Endothelial cell of umbilical vein (primary cell): ENCODE measurements at regions not wholly inside any gene's neighbourhood (a gene's known extent, or its start where the extent isn't known, plus 50 kb on each side); places are given as distances from the start of the nearest gene placed in this dataset.

Experiments
- BruUV-seq: library from RNA; stranded (reverse); fragments of 400-500 nt; replicated peaks from 2 replicates; lab custom pipeline; 2021; lab: Mats Ljungman, UMichigan
- CTCF ChIA-PET: fragments of 300-600, 350-600 bp; sonication (Branson Sonifier 250); formaldehyde crosslinking; loops from one replicate; lab custom pipeline; 2021; ENCODE audit warnings: antibody characterized with exemption, inconsistent platforms; lab: Charles Lee
- POLR2A ChIA-PET: fragments of 300-600, 350-600 bp; sonication (Branson Sonifier 250); formaldehyde crosslinking; loops from one replicate; lab custom pipeline; 2021; ENCODE audit warnings: antibody characterized with exemption, inconsistent platforms; lab: Charles Lee
- DNase-seq: peaks from one replicate; pipeline ENCODE4 v3.0.0-alpha.2; 2011; ENCODE audit warnings: low read depth, low spot score
- FAIRE-seq: peaks from 2 replicates; lab custom pipeline; 2011; peaks lifted over from hg19 to GRCh38; lab: Jason Lieb, UNC
- H2AFZ ChIP-seq: 2 replicates; pipeline ENCODE4 v1.6.0; 2012; ENCODE audit warnings: low read depth, low read length, control low read depth, inconsistent platforms
- H3K27ac ChIP-seq: 2 replicates; pipeline ENCODE4 v1.5.1; 2011; ENCODE audit warnings: low read depth, mild to moderate bottlenecking, control low read depth, low read length, moderate library complexity; ENCODE audit not compliant: insufficient read depth
- H3K27me3 ChIP-seq, 2 experiments: 2 replicates each; pipeline versions ENCODE4 v1.6.0 to v1.6.1; 2011; ENCODE audit warnings: low read length in 2 of 2, mixed read lengths in 1 of 2; ENCODE audit not compliant: control insufficient read depth in 2 of 2, insufficient read depth in 2 of 2
- H3K36me3 ChIP-seq, 2 experiments: 2 replicates in 1 of 2; 3 replicates in 1 of 2; pipeline ENCODE4 v1.5.1; 2011; ENCODE audit warnings: low read length in 2 of 2, mild to moderate bottlenecking in 1 of 2, moderate library complexity in 1 of 2; ENCODE audit not compliant: control insufficient read depth in 2 of 2, insufficient read depth in 2 of 2; ENCODE audit errors: extremely low read depth in 1 of 2
- H3K4me1 ChIP-seq: 3 replicates; pipeline ENCODE4 v1.5.1; 2011; ENCODE audit warnings: mild to moderate bottlenecking, low read length; ENCODE audit not compliant: control insufficient read depth, insufficient read depth; ENCODE audit errors: extremely low read depth
- H3K4me2 ChIP-seq: 2 replicates; pipeline ENCODE4 v1.6.1; 2011; ENCODE audit warnings: low read length, control low read depth, mixed read lengths; ENCODE audit not compliant: insufficient read depth
- H3K4me3 ChIP-seq, 3 experiments: fragments of 200-600 bp in 1 of 3; sonication (generic), shearing (Covaris generic) in 1 of 3; replicated peaks in 1 of 3; 2 replicates each; pipeline ENCODE4 v1.5.1; 2011 to 2016; ENCODE audit warnings: control low read depth in 3 of 3, low read length in 3 of 3, mild to moderate bottlenecking in 2 of 3, inconsistent platforms in 1 of 3, low read depth in 1 of 3, moderate library complexity in 1 of 3; ENCODE audit not compliant: insufficient read depth in 1 of 3
- H3K79me2 ChIP-seq: 2 replicates; pipeline ENCODE4 v1.6.0; 2012; ENCODE audit warnings: low read length, inconsistent platforms; ENCODE audit not compliant: control insufficient read depth, insufficient read depth
- H3K9ac ChIP-seq: replicated peaks from 2 replicates; pipeline ENCODE3; 2011; ENCODE audit warnings: low read length, control low read depth; ENCODE audit not compliant: insufficient read depth; ENCODE audit errors: extremely low read depth
- H3K9me1 ChIP-seq: replicated peaks from 3 replicates; pipeline ENCODE4 v1.6.0; 2011; ENCODE audit warnings: mild to moderate bottlenecking, low read length; ENCODE audit not compliant: control insufficient read depth, insufficient read depth; ENCODE audit errors: extremely low read depth
- H3K9me3 ChIP-seq: replicated peaks from 2 replicates; pipeline ENCODE4 v1.5.1; 2012; ENCODE audit warnings: low read length, inconsistent platforms; ENCODE audit not compliant: control insufficient read depth, insufficient read depth
- H4K20me1 ChIP-seq: replicated peaks from 2 replicates; pipeline ENCODE3; 2011; ENCODE audit warnings: mild to moderate bottlenecking, low read length; ENCODE audit not compliant: control insufficient read depth, insufficient read depth; ENCODE audit errors: extremely low read depth
- CTCF ChIP-seq, 2 donors: IDR thresholded peaks; 1 replicate in 1 of 2; 2 replicates in 1 of 2; pipeline ENCODE4 v1.5.1; 2011; ENCODE audit warnings: low read length in 2 of 2, mild to moderate bottlenecking in 2 of 2, moderate library complexity in 2 of 2, control low read depth in 1 of 2, inconsistent platforms in 1 of 2, low read depth in 1 of 2; ENCODE audit not compliant: insufficient read depth in 1 of 2; ENCODE audit errors: extremely low read depth in 1 of 2
- EZH2 ChIP-seq: IDR thresholded peaks from 2 replicates; pipeline ENCODE4 v1.6.1; 2012; ENCODE audit warnings: borderline replicate concordance, low read depth, mild to moderate bottlenecking, moderate library complexity, low read length, inconsistent platforms; ENCODE audit not compliant: severe bottlenecking
- FOS ChIP-seq: IDR thresholded peaks from 2 replicates; pipeline ENCODE4 v1.6.1; 2011; ENCODE audit warnings: mild to moderate bottlenecking, low read length, moderate library complexity, borderline replicate concordance; ENCODE audit not compliant: insufficient read depth
- GATA2 ChIP-seq: IDR thresholded peaks from 2 replicates; pipeline ENCODE4 v1.7.0; 2011; ENCODE audit warnings: low read depth, mild to moderate bottlenecking, moderate library complexity, mixed read lengths, low read length; ENCODE audit not compliant: insufficient read length, insufficient read depth
- JUN ChIP-seq: IDR thresholded peaks from 2 replicates; pipeline ENCODE4 v1.6.1; 2011; ENCODE audit warnings: borderline replicate concordance, low read depth; ENCODE audit not compliant: insufficient read length, insufficient read depth
- MYC ChIP-seq: IDR thresholded peaks from one replicate; pipeline ENCODE4 v1.6.1; 2011; ENCODE audit warnings: mild to moderate bottlenecking, low read depth, low read length
- POLR2A ChIP-seq: IDR thresholded peaks from 2 replicates; pipeline ENCODE4 v1.6.1; 2012; ENCODE audit warnings: low read depth, mild to moderate bottlenecking, control low read depth, low read length
- POLR2AphosphoS5 ChIP-seq: IDR thresholded peaks from 2 replicates; pipeline ENCODE4 v1.6.1; 2012; ENCODE audit warnings: low read depth, mild to moderate bottlenecking, control low read depth, low read length, moderate library complexity; ENCODE audit not compliant: insufficient read depth
- dilution Hi-C: fragments of 300-500 bp; cut with MboI; formaldehyde crosslinking; loops from one replicate; pipeline ENCODE4 v1.15.0; 2019; ENCODE audit warnings: low sequenced_read_pairs; ENCODE audit not compliant: extremely low pct_ligation_motif_present
- intact Hi-C: fragments of 100-400 bp; cut with micrococcal nuclease; formaldehyde crosslinking; loops from one replicate; pipeline ENCODE4 v1.10.0; 2022
- TF ChIP-seq, protein P1 (sequence below): IDR thresholded peaks from 2 replicates; pipeline ENCODE4 v1.6.1; 2011; ENCODE audit not compliant: insufficient read depth, insufficient read length

DNA sequence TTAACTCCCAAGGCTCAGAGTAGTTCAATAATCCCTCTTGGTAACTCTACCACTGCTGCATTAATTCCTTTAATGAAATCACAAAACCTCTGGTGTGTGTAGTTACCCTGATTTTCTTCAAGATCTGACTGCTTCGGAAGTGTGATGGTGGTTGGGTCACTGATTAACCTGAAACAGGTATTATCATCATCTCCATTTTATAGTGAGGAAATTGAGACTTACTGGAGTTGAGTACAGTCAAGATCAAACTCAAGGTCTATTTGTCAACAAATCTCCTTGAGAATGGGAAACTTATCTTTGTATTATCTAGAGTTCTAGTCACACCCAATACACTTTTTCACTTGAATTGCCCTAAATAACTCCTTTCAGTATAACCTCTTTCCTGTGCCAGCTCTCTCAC, 233.5 kb downstream of the BTG1 start:
- no peak overlapping the region for H3K4me3 ChIP-seq
- DNase-seq (no peak), FAIRE-seq (no peak)
- H3K9me1 ChIP-seq: no peaks in the 10 kb centered on the region
- dilution Hi-C loops: no loop called here
- no peaks in the 10 kb centered on the region for H3K9me3 ChIP-seq
- no peaks in the 10 kb centered on the region for H3K79me2 ChIP-seq
- CTCF ChIA-PET: no interaction called here
- H3K9ac ChIP-seq: no peak overlapping the region
- no peak overlapping the region for H3K4me2 ChIP-seq
- intact Hi-C loops: no loop called here
- no peak overlapping the region for H3K27ac ChIP-seq
- POLR2A ChIA-PET: no interaction called here
- peaks cover 12% of the 10 kb centered on the region for H3K4me1 ChIP-seq
- no peaks in the 10 kb centered on the region for H4K20me1 ChIP-seq
- H3K36me3 ChIP-seq: no peaks in the 10 kb centered on the region
- BruUV-seq: no TSS peak
- H3K27me3 ChIP-seq: no peaks in the 10 kb centered on the region
- no peak for TF ChIP-seq POLR2AphosphoS5
- no peak for TF ChIP-seq GATA2
- no peak for TF ChIP-seq JUN
- TF ChIP-seq POLR2A: no peak
- no peak for TF ChIP-seq EZH2
- TF ChIP-seq MYC: no peak
- no peak for TF ChIP-seq FOS
- no peak for TF ChIP-seq CTCF (IDR thresholded peaks at IDR 0.05; ENCODE audit: extremely low read depth in 1 of 2, insufficient read depth in 1 of 2, low read depth in 1 of 2, low read length in 2 of 2)
- TF ChIP-seq, protein P1, sequence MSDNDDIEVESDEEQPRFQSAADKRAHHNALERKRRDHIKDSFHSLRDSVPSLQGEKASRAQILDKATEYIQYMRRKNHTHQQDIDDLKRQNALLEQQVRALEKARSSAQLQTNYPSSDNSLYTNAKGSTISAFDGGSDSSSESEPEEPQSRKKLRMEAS: no peak
- no peak overlapping the region for H2AFZ ChIP-seq
